Transverse colon (tissue), 4 donors: ENCODE measurements at regions not wholly inside any gene's neighbourhood (a gene's known extent, or its start where the extent isn't known, plus 50 kb on each side); places are given as distances from the start of the nearest gene placed in this dataset.

ENCODE experiments used
- DNase-seq: peaks from one replicate; pipeline ENCODE4 v3.0.0-alpha.2; 2019
- H3K27ac ChIP-seq, 4 donors: fragments of 200-600 bp; sonication (generic); 2 replicates each; pipeline ENCODE4 v1.5.1; 2016 to 2018; ENCODE audit warnings: inconsistent platforms in 4 of 4
- H3K27me3 ChIP-seq: fragments of 200-600 bp; sonication (generic); 2 replicates; pipeline ENCODE4 v1.5.1; 2017; ENCODE audit warnings: inconsistent platforms
- H3K36me3 ChIP-seq, 4 donors: fragments of 200-600 bp; sonication (generic); 2 replicates each; pipeline ENCODE4 v1.5.1; 2017 to 2019; ENCODE audit warnings: inconsistent platforms in 4 of 4
- H3K4me1 ChIP-seq, 4 donors: fragments of 200-600 bp; sonication (generic); 2 replicates each; pipeline ENCODE4 v1.5.1; 2017 to 2020; ENCODE audit warnings: inconsistent platforms in 4 of 4
- H3K4me3 ChIP-seq, 4 donors: fragments of 200-600 bp; sonication (generic); 1 replicate in 1 of 4; 2 replicates in 3 of 4; pipeline versions ENCODE4 v1.5.1 to v1.6.1; 2017 to 2019; ENCODE audit warnings: inconsistent platforms in 4 of 4
- H3K9me3 ChIP-seq, 2 donors: fragments of 200-600 bp; sonication (generic); 2 replicates each; pipeline ENCODE4 v1.5.1; 2017 to 2019; ENCODE audit warnings: inconsistent platforms in 2 of 2
- CTCF ChIP-seq, 5 experiments: fragments of 200-600 bp in 3 of 5; fragments of 450-650 bp in 2 of 5; sonication (generic) in 3 of 5; IDR thresholded peaks; 1 replicate in 2 of 5; 2 replicates in 3 of 5; pipeline ENCODE4 v1.5.1; 2016 to 2017; ENCODE audit warnings: antibody characterized with exemption in 5 of 5, inconsistent platforms in 3 of 5, mild to moderate bottlenecking in 2 of 5, moderate library complexity in 1 of 5
- EP300 ChIP-seq: sonication (generic); formaldehyde crosslinking; IDR thresholded peaks from one replicate; pipeline ENCODE4 v1.6.1; 2017; ENCODE audit warnings: antibody characterized with exemption, low read depth
- POLR2A ChIP-seq: fragments of 450-650 bp; IDR thresholded peaks from one replicate; pipeline ENCODE4 v1.6.1; 2016; ENCODE audit warnings: antibody characterized with exemption, mild to moderate bottlenecking, moderate library complexity
- POLR2AphosphoS5 ChIP-seq, 3 donors: sonication (generic); formaldehyde crosslinking; IDR thresholded peaks; one replicate each; pipeline ENCODE4 v1.6.1; 2016; ENCODE audit warnings: antibody characterized with exemption in 3 of 3
- WGBS, 2 donors: methylation state at CpG; one replicate each; pipeline ENCODE4 v1.1.5; 2018; ENCODE audit warnings: low coverage in 1 of 2; 5-methylcytosine and 5-hydroxymethylcytosine counted together
- in situ Hi-C, 4 donors: fragments of 200-750 bp; cut with MboI; loops; one replicate each; pipeline versions ENCODE4 v1.15.0 to v1.15.1; 2017; ENCODE audit warnings: low sequenced_read_pairs in 3 of 4, low pct_ligation_motif_present in 1 of 4, low pct_unique_long_range_greater_than_20kb in 1 of 4
- intact Hi-C: fragments of 100-400 bp; cut with DNase I; formaldehyde crosslinking; loops from one replicate; pipeline ENCODE4 v1.15.1; 2023; ENCODE audit warnings: low total_unique reads

- Histone ChIP-seq H3K27ac (no peak overlapping the region), H3K36me3 (no peaks in the 10 kb centered on the region), H3K9me3 (no peaks in the 10 kb centered on the region), H3K4me3 (no peak overlapping the region), H3K4me1 (no peaks in the 10 kb centered on the region), H3K27me3 (no peaks in the 10 kb centered on the region)
- in situ Hi-C loops (no loop called here), intact Hi-C loops (no loop called here)
- no peak for TF ChIP-seq CTCF (IDR thresholded peaks at IDR 0.05)
- no peak for TF ChIP-seq POLR2A
- no peak for TF ChIP-seq POLR2AphosphoS5 (IDR thresholded peaks at IDR 0.05)
- no peak for TF ChIP-seq EP300
- WGBS, 2 donors: 82 to 100% methylated on average over 1 to 5 of the region's 5 CpGs
- DNase-seq: no peak
These were observed 64.5 kb upstream of the VASH1 start for GRCh38 chr14:76696791-76697190.

GRCh38 chr14:76697246-76697905 lies 63.9 kb upstream of the VASH1 start:
- TF ChIP-seq POLR2AphosphoS5 (IDR thresholded peaks at IDR 0.05): no peak
- no peak for TF ChIP-seq EP300
- TF ChIP-seq CTCF (IDR thresholded peaks at IDR 0.05): no peak
- no peak for TF ChIP-seq POLR2A
- no peak for DNase-seq
- H3K4me1 ChIP-seq: no peaks in the 10 kb centered on the region
- intact Hi-C loops: no loop called here
- WGBS, 2 donors: 74 to 75% methylated on average over 1 to 5 of the region's 5 CpGs
- no peaks in the 10 kb centered on the region for H3K27me3 ChIP-seq
- H3K27ac ChIP-seq: no peak overlapping the region
- in situ Hi-C loops: no loop called here
- H3K36me3 ChIP-seq: no peaks in the 10 kb centered on the region
- H3K4me3 ChIP-seq: no peak overlapping the region
- no peaks in the 10 kb centered on the region for H3K9me3 ChIP-seq

GRCh38 chr14:76698191-76698590 lies 63.1 kb upstream of the VASH1 start:
- intact Hi-C loops (no loop called here), in situ Hi-C loops (no loop called here)
- H3K27me3 ChIP-seq: no peaks in the 10 kb centered on the region
- H3K4me1 ChIP-seq: no peaks in the 10 kb centered on the region
- no peak overlapping the region for H3K27ac ChIP-seq
- H3K4me3 ChIP-seq: no peak overlapping the region
- no peak for DNase-seq
- TF ChIP-seq CTCF (IDR thresholded peaks at IDR 0.05) (no peak), POLR2A (no peak), POLR2AphosphoS5 (IDR thresholded peaks at IDR 0.05) (no peak), EP300 (no peak)
- H3K36me3 ChIP-seq: no peaks in the 10 kb centered on the region
- WGBS, 2 donors: 97% methylated on average over 4 of the region's 4 CpGs; no CpG with 5 or more reads in 1 of the 2 donors
- H3K9me3 ChIP-seq: no peaks in the 10 kb centered on the region

- in situ Hi-C loops (no loop called here), intact Hi-C loops (no loop called here)
- H3K27me3 ChIP-seq: no peaks in the 10 kb centered on the region
- no peak overlapping the region for H3K27ac ChIP-seq
- no peak for DNase-seq
- H3K36me3 ChIP-seq: no peaks in the 10 kb centered on the region
- no peaks in the 10 kb centered on the region for H3K9me3 ChIP-seq
- H3K4me1 ChIP-seq: no peaks in the 10 kb centered on the region
- no peak overlapping the region for H3K4me3 ChIP-seq
- no peak for TF ChIP-seq POLR2A
- 82 to 100% methylated on average over 1 to 3 of the region's 3 CpGs for WGBS, 2 donors
These were observed 62.6 kb upstream of the VASH1 start for GRCh38 chr14:76698631-76699030.
